CD4-positive, CD25-positive, alpha-beta regulatory T cell (primary cell): ENCODE measurements at regions not wholly inside any gene's neighbourhood (a gene's known extent, or its start where the extent isn't known, plus 50 kb on each side); places are given as distances from the start of the nearest gene placed in this dataset.

Experiments
- ATAC-seq, 2 donors: fragments of 150-1000 bp; cut with Tn5 transposase; one replicate each; pipeline ENCODE4 v1.10.0; 2021; ENCODE audit warnings: low read depth in 2 of 2, moderate number of reproducible peaks in 2 of 2, moderate library complexity in 1 of 2
- DNase-seq, 3 donors: peaks; one replicate each; pipeline versions ENCODE4 v3.0.0 to v3.0.0-alpha.2; 2012 to 2022; ENCODE audit warnings: mixed read lengths in 1 of 3
- H3K27ac ChIP-seq: one replicate; pipeline ENCODE4 v1.7.0; 2013; ENCODE audit warnings: mild to moderate bottlenecking, low read length; ENCODE audit not compliant: insufficient read depth, poor library complexity, severe bottlenecking
- H3K27me3 ChIP-seq: one replicate; pipeline ENCODE4 v1.7.0; 2013; ENCODE audit warnings: low read length; ENCODE audit not compliant: control insufficient read depth, insufficient read depth
- H3K36me3 ChIP-seq: one replicate; pipeline ENCODE4 v1.7.0; 2013; ENCODE audit warnings: mild to moderate bottlenecking, low read length, moderate library complexity; ENCODE audit not compliant: control insufficient read depth, insufficient read depth
- H3K4me1 ChIP-seq: 2 replicates; pipeline ENCODE4 v1.7.0; 2013; ENCODE audit warnings: mild to moderate bottlenecking, low read length; ENCODE audit not compliant: insufficient read depth, control insufficient read depth, poor library complexity, severe bottlenecking
- H3K4me3 ChIP-seq: one replicate; pipeline ENCODE4 v1.7.0; 2013; ENCODE audit warnings: low read depth, mild to moderate bottlenecking, low read length, moderate library complexity
- H3K9me3 ChIP-seq, 2 experiments: 1 replicate in 1 of 2; 2 replicates in 1 of 2; pipeline ENCODE4 v1.7.0; 2013; ENCODE audit warnings: low read length in 2 of 2, mild to moderate bottlenecking in 1 of 2, moderate library complexity in 1 of 2; ENCODE audit not compliant: control insufficient read depth in 2 of 2
- H3K27ac Mint-ChIP-seq, 3 donors: one replicate each; pipeline ENCODE4 v1.8.0; 2020 to 2022; ENCODE audit warnings: mild to moderate bottlenecking in 3 of 3, mixed read lengths in 3 of 3, moderate library complexity in 2 of 3
- H3K27me3 Mint-ChIP-seq: one replicate; pipeline ENCODE4 v1.8.0; 2022; ENCODE audit warnings: mild to moderate bottlenecking, mixed read lengths
- H3K36me3 Mint-ChIP-seq: one replicate; pipeline ENCODE4 v1.8.0; 2020; ENCODE audit warnings: mixed read lengths
- H3K4me1 Mint-ChIP-seq, 4 donors: one replicate each; pipeline ENCODE4 v1.8.0; 2020 to 2022; ENCODE audit warnings: mixed read lengths in 4 of 4, mild to moderate bottlenecking in 1 of 4
- H3K4me3 Mint-ChIP-seq, 4 donors: one replicate each; pipeline ENCODE4 v1.8.0; 2020 to 2022; ENCODE audit warnings: mild to moderate bottlenecking in 4 of 4, mixed read lengths in 4 of 4, moderate library complexity in 3 of 4
- H3K9me3 Mint-ChIP-seq, 7 donors: one replicate each; pipeline ENCODE4 v1.8.0; 2020 to 2022; ENCODE audit warnings: mixed read lengths in 7 of 7, mild to moderate bottlenecking in 3 of 7, moderate library complexity in 2 of 7

- Histone ChIP-seq H3K4me1 (no peaks in the 10 kb centered on the region), H3K36me3 (no peaks in the 10 kb centered on the region), H3K9me3 (no peaks in the 10 kb centered on the region), H3K27me3 (no peaks in the 10 kb centered on the region), H3K4me3 (no peak overlapping the region), H3K27ac (no peak overlapping the region)
- Mint-ChIP-seq H3K4me3 (no peak overlapping the region), H3K9me3 (peaks cover 0 to 11% (median 4%) of the 10 kb centered on the region in 7 donors), H3K27me3 (no peaks in the 10 kb centered on the region), H3K27ac (no peak overlapping the region), H3K4me1 (no peaks in the 10 kb centered on the region), H3K36me3 (no peaks in the 10 kb centered on the region)
- DNase-seq (no peak), ATAC-seq (no peak)
Measured at GRCh38 chr13:102993348-102993747, 72.9 kb downstream of the SLC10A2 start.

GRCh38 chr13:102984210-102984609, 82.0 kb downstream of the SLC10A2 start:
- DNase-seq (no peak), ATAC-seq (no peak)
- no peak overlapping the region for H3K4me3 ChIP-seq
- H3K27ac ChIP-seq = no peak overlapping the region
- Mint-ChIP-seq H3K27ac (no peak overlapping the region), H3K36me3 (no peaks in the 10 kb centered on the region), H3K27me3 (no peaks in the 10 kb centered on the region), H3K4me3 (no peak overlapping the region), H3K9me3 (peaks cover 0 to 15% (median 3%) of the 10 kb centered on the region in 7 donors), H3K4me1 (no peaks in the 10 kb centered on the region)
- H3K9me3 ChIP-seq = no peaks in the 10 kb centered on the region
- H3K36me3 ChIP-seq = no peaks in the 10 kb centered on the region
- H3K27me3 ChIP-seq = no peaks in the 10 kb centered on the region
- no peaks in the 10 kb centered on the region for H3K4me1 ChIP-seq

GRCh38 chr13:102983496-102983895, 82.7 kb downstream of the SLC10A2 start:
- H3K36me3 Mint-ChIP-seq = no peaks in the 10 kb centered on the region
- no peaks in the 10 kb centered on the region for H3K27me3 Mint-ChIP-seq
- DNase-seq (no peak), ATAC-seq (no peak)
- H3K27ac Mint-ChIP-seq = no peak overlapping the region
- no peak overlapping the region for H3K4me3 Mint-ChIP-seq
- no peaks in the 10 kb centered on the region for H3K9me3 ChIP-seq
- H3K4me3 ChIP-seq = no peak overlapping the region
- H3K36me3 ChIP-seq = no peaks in the 10 kb centered on the region
- no peaks in the 10 kb centered on the region for H3K4me1 ChIP-seq
- H3K27ac ChIP-seq = no peak overlapping the region
- peaks cover 0 to 13% (median 2%) of the 10 kb centered on the region in 7 donors for H3K9me3 Mint-ChIP-seq
- no peaks in the 10 kb centered on the region for H3K4me1 Mint-ChIP-seq
- no peaks in the 10 kb centered on the region for H3K27me3 ChIP-seq

- Histone ChIP-seq H3K4me1 (no peaks in the 10 kb centered on the region), H3K9me3 (no peaks in the 10 kb centered on the region), H3K36me3 (no peaks in the 10 kb centered on the region), H3K27ac (no peak overlapping the region), H3K27me3 (no peaks in the 10 kb centered on the region), H3K4me3 (no peak overlapping the region)
- ATAC-seq (no peak), DNase-seq (no peak)
- no peak overlapping the region for H3K4me3 Mint-ChIP-seq
- no peaks in the 10 kb centered on the region for H3K4me1 Mint-ChIP-seq
- no peaks in the 10 kb centered on the region for H3K27me3 Mint-ChIP-seq
- H3K9me3 Mint-ChIP-seq = peaks cover 0 to 3% (median 0%) of the 10 kb centered on the region in 7 donors
- no peaks in the 10 kb centered on the region for H3K36me3 Mint-ChIP-seq
- no peak overlapping the region for H3K27ac Mint-ChIP-seq
Measured at GRCh38 chr13:102980331-102980982, 85.8 kb downstream of the SLC10A2 start.

- H3K9me3 ChIP-seq = no peaks in the 10 kb centered on the region
- no peaks in the 10 kb centered on the region for H3K27me3 ChIP-seq
- Mint-ChIP-seq H3K27ac (no peak overlapping the region), H3K36me3 (no peaks in the 10 kb centered on the region), H3K9me3 (peaks cover 0 to 4% (median 0%) of the 10 kb centered on the region in 7 donors), H3K27me3 (no peaks in the 10 kb centered on the region), H3K4me3 (no peak overlapping the region), H3K4me1 (no peaks in the 10 kb centered on the region)
- no peaks in the 10 kb centered on the region for H3K4me1 ChIP-seq
- H3K4me3 ChIP-seq = no peak overlapping the region
- no peak overlapping the region for H3K27ac ChIP-seq
- no peaks in the 10 kb centered on the region for H3K36me3 ChIP-seq
- ATAC-seq (no peak), DNase-seq (no peak)
Measured at GRCh38 chr13:102978168-102978567, 88.0 kb downstream of the SLC10A2 start.

- ATAC-seq (no peak), DNase-seq (no peak)
- Mint-ChIP-seq H3K36me3 (no peaks in the 10 kb centered on the region), H3K27me3 (no peaks in the 10 kb centered on the region), H3K4me3 (no peak overlapping the region), H3K27ac (no peak overlapping the region), H3K4me1 (no peaks in the 10 kb centered on the region), H3K9me3 (peaks cover 0 to 2% (median 0%) of the 10 kb centered on the region in 7 donors)
- no peaks in the 10 kb centered on the region for H3K9me3 ChIP-seq
- H3K27me3 ChIP-seq = no peaks in the 10 kb centered on the region
- no peak overlapping the region for H3K4me3 ChIP-seq
- no peaks in the 10 kb centered on the region for H3K4me1 ChIP-seq
- no peaks in the 10 kb centered on the region for H3K36me3 ChIP-seq
- no peak overlapping the region for H3K27ac ChIP-seq
Measured at GRCh38 chr13:102977471-102977870, 88.7 kb downstream of the SLC10A2 start.

GRCh38 chr13:102974317-102975087, 91.7 kb downstream of the SLC10A2 start:
- Histone ChIP-seq H3K27me3 (no peaks in the 10 kb centered on the region), H3K4me1 (no peaks in the 10 kb centered on the region), H3K36me3 (no peaks in the 10 kb centered on the region), H3K9me3 (no peaks in the 10 kb centered on the region), H3K4me3 (no peak overlapping the region), H3K27ac (no peak overlapping the region)
- Mint-ChIP-seq H3K27ac (no peak overlapping the region), H3K9me3 (peaks cover 0 to 2% (median 0%) of the 10 kb centered on the region in 7 donors), H3K36me3 (no peaks in the 10 kb centered on the region), H3K4me3 (no peak overlapping the region), H3K4me1 (peaks cover 0 to 5% (median 0%) of the 10 kb centered on the region in 4 donors), H3K27me3 (no peaks in the 10 kb centered on the region)
- ATAC-seq (no peak), DNase-seq (no peak)

GRCh38 chr13:102972191-102972590, 94.0 kb downstream of the SLC10A2 start:
- Mint-ChIP-seq H3K4me3 (no peak overlapping the region), H3K36me3 (no peaks in the 10 kb centered on the region), H3K27me3 (no peaks in the 10 kb centered on the region), H3K9me3 (peaks cover 0 to 2% (median 0%) of the 10 kb centered on the region in 7 donors), H3K4me1 (peaks cover 0 to 5% (median 0%) of the 10 kb centered on the region in 4 donors), H3K27ac (no peak overlapping the region)
- DNase-seq = no peak
- H3K27me3 ChIP-seq = no peaks in the 10 kb centered on the region
- H3K4me1 ChIP-seq = no peaks in the 10 kb centered on the region
- no peak overlapping the region for H3K4me3 ChIP-seq
- H3K36me3 ChIP-seq = no peaks in the 10 kb centered on the region
- no peak for ATAC-seq
- no peak overlapping the region for H3K27ac ChIP-seq
- H3K9me3 ChIP-seq = no peaks in the 10 kb centered on the region
